Activated CD4-positive, alpha-beta T cell treated with anti-CD3 and anti-CD28 coated beads, Interleukin-2, amount 50 U/mL, for 16 hours (primary cell): ENCODE measurements at regions not wholly inside any gene's neighbourhood (a gene's known extent, or its start where the extent isn't known, plus 50 kb on each side); places are given as distances from the start of the nearest gene placed in this dataset.

Experiments
- DNase-seq: peaks from one replicate; pipeline ENCODE4 v3.0.0-alpha.2; 2020

- no peak for DNase-seq
Measured at GRCh38 chrX:30949554-30949953, 60.5 kb upstream of the TAB3 start.

DNA sequence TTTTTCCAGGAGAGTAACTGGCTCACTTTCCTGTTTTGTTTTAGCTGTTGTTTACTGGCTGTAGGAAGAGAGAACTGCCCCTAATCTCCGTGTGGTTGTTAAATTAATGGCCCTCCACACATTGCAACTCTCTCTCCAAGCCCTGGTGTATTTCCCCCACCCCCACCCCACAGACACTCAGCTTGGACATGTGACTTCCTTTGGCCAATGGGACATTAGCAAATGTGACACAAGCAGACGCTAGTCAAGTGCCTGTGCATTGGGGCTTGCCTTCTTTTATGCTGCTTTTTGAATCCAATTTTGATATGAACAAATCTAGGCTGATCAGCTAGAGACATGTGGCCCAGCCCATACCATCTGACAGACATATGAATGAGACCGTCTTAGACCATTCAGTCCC lies 59.6 kb upstream of the TAB3 start:
- no peak for DNase-seq

DNA sequence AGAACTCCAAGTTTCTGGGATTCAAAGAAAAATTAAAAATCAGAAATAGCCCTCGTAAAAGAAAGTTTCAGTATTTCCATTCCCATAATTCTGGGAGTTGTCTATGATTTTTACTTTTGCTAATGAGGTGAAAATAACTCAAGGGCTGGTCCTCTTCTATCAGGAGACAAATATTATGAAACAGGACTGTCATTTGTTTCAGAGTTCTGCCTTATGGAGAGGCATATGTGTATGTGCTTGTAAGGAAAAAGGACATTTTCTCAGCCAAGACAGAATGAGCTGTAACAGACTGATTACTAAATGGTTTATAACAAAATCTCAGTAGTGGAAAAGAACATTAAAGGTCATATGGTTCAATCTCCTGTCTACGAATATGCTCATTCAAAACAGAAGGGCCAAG lies 59.0 kb upstream of the TAB3 start:
- DNase-seq = no peak

- no peak for DNase-seq
Measured at GRCh38 chrX:30943984-30944383, 54.9 kb upstream of the TAB3 start.

- DNase-seq = no peak
Measured at GRCh38 chrX:30941898-30942297, 52.8 kb upstream of the TAB3 start.

DNA sequence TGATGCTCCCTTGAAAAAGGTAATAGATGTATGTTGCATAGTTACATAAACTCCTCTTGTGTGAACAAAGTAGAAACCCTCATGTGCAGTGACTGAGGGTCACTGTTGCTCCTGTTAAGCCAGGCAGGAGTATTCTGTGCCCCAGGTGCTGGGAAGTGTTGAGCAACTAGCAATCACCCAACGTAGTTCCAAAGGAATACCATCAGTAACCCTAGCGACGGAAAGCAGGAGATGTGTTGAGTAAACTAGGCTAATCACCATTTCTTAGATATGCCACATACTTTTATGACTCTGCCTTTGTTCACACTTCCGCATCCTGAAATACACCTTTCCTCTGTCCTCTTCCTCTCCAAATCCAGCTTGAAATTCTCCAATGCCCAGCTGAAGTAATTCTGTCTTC lies 50.9 kb upstream of the TAB3 start:
- DNase-seq = no peak
